Tongue (tissue), 1 donor: ENCODE measurements at regions not wholly inside any gene's neighbourhood (a gene's known extent, or its start where the extent isn't known, plus 50 kb on each side); places are given as distances from the start of the nearest gene placed in this dataset.

ENCODE experiments used
- DNase-seq: peaks from one replicate; pipeline ENCODE4 v3.0.0-alpha.2; 2015

GRCh38 chr12:115700896-115701465 lies 576.5 kb downstream of the MED13L start:
- DNase-seq = no peak

DNA sequence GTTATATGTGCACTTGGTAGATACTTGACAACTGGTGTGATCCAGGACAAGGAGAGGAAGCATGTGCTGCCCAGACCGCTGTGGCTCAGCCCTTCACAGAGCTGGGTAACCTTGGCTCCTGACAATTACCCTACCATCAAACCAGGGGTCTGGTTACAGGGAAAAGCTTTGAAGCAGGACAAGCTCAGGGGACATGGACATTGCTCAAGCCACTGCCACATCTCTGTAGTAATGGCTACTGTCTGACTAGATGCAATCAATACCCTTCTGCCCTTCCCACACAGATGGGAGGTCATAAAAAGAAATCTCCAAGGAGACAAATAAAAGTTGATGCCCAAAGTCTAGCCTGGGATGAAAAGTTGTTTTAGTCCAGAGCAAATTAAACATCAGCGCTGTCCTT lies 577.4 kb downstream of the MED13L start:
- DNase-seq = no peak

GRCh38 chr12:115698257-115698656 lies 579.2 kb downstream of the MED13L start:
- no peak for DNase-seq

- peak; percentile 50 for DNase-seq
Measured at GRCh38 chr12:115697340-115697739, 580.2 kb downstream of the MED13L start.

GRCh38 chr12:115694564-115694963 lies 582.9 kb downstream of the MED13L start:
- no peak for DNase-seq

DNA sequence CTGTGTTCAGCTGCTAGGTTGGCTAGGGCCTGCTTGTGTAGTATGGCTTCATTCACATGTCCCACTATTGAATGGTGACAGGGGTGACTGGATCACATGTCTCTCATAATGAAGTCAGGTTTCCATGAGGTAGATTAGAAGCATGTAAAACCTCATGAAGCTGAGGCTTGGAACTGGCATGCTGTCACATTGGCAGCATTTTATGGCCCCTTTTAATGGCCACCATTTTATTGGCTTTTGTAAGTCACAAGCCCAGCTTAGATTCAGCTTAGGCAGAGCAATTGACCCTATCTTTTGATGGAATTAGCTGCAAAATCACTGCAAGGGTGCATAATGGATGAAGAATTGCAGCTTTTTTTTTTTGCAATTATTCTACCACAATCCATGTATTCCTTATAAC lies 583.5 kb downstream of the MED13L start:
- no peak for DNase-seq

GRCh38 chr12:115691123-115691522 lies 586.4 kb downstream of the MED13L start:
- no peak for DNase-seq

DNA sequence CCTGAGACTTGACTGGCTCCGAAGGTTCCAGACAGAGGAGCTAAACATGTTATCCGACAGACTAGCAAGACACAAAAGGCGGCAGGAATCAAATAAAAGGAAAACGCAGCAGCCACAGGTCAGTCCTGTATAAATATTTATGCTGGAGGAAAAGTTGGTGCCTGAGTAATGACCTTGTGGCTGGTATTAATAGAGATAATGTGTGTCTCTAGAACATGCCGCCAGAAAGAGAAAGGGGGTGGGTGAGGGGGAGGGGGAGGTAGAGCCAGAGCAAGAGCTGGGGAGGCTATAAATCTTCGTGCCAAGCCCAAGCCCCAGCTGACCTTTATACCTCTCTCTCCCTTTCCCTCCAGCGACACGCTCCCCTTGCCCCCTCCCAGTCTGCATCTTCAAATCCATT lies 590.4 kb downstream of the MED13L start:
- no peak for DNase-seq

DNA sequence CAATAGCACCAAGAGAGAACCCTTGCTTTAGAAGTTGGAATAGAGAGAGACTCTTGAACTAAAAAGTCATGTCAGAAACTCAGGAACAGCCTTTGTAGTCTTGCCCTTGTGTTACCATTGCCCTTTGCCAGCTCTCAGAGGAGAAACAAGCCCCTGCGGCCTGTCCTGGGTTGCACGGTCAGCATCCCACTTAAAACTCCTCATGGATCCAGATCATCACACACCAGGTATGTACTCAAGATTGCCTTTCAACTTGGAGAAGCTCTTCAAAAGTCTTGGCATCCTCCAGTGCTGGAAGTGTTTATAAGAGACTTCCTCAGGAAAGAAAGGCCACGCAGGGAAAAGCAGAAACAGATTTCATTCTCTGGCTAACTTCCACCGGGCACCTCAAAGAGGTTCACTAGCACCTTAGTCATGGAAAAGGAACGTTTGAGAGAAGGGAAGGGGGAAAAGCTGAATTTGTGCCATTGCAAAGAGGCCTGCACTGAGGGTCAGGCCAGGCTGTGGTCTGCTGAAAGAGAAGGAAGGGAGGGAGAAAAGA lies 594.2 kb downstream of the MED13L start:
- peak; percentile 37 for DNase-seq

GRCh38 chr12:115680967-115681366 lies 596.5 kb downstream of the MED13L start:
- no peak for DNase-seq

- DNase-seq = no peak
Measured at GRCh38 chr12:115672506-115673080, 604.9 kb downstream of the MED13L start.

DNA sequence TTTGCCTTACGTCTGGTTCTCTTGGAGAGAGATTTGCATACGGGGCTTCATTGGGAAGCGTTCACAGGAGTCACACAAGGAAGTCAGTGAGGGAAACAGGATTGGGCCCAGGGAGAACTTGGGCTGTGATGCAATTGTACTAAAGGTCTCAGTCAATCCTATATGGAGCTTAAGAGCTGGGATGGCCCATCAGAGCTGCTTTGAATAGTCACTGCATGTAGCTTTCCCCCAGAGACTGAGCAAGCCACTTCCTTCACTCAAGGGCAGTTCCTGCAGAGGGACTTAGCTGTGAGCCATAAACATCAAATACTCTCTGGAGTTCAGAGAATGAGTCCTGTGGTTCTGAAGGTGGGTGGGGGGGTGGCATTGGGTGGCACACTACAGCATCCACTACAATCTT lies 605.4 kb downstream of the MED13L start:
- no peak for DNase-seq

- DNase-seq = no peak
Measured at GRCh38 chr12:115670869-115671268, 606.6 kb downstream of the MED13L start.

DNA sequence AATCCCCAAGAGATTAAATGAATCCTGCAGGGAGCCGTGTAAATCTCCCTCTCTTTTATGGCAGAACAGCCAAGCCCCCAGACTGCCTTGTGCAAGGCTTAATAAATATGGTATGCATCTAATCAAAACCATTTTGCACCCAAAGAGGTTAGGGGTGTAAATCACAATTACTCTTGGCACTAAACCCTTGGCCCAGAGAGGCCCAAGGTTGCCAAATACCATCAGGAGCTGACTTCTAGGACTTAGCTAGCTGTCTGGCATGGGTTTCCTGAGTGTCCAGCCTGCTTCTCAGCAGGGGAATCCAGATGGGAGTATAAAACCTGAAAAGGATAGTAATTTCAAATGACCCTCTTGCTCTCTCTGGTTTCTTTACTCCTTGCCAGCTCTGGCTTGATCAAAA lies 610.4 kb downstream of the MED13L start:
- no peak for DNase-seq

DNA sequence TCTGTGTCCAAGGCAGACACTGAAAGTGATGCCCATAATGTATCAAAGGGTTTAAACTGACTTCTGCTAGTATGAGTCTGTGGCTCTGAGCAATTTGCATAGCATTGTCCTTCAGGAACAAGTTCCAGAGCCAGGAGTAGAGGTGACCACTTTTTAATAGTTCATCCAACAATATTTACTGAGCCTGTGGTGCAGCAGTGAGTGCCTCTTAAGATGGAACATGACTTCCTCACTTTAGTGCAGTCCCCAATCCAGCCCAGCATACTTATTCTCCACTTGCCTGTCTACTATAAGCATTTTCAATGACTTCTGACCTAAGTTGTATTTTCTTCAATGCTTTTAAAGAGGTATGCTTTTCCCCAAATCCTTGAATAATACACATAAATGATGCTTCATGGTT lies 611.3 kb downstream of the MED13L start:
- DNase-seq = no peak

- peak; percentile 41 for DNase-seq
Measured at GRCh38 chr12:115661112-115661511, 616.4 kb downstream of the MED13L start.

DNA sequence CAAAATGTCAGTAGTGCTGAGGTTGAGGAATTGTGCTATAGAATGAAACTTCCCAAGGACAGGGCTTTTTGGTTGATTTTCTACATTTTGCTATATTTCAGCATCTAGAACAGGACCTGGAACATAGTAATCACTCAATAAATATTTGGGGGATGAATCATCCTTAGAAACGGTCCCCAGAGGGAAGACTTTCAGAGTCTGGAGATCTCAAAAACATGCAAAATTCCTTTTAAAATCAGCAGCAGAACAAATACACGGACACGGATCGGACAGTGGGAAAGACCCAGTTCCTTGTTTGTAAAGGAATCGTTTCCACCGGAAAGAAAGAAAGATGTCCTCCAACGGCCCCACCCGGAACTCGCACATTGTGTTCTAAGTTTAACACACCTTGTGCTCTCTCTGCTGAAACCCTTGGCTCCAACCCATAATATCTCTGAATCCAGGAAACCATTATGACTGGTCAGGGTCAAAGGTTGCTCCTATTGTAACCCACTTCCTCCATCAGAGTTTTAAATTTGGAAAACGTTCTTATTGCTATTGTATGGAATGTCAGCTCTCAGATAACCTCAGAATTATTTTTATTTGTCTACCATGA lies 617.2 kb downstream of the MED13L start:
- DNase-seq = no peak

DNA sequence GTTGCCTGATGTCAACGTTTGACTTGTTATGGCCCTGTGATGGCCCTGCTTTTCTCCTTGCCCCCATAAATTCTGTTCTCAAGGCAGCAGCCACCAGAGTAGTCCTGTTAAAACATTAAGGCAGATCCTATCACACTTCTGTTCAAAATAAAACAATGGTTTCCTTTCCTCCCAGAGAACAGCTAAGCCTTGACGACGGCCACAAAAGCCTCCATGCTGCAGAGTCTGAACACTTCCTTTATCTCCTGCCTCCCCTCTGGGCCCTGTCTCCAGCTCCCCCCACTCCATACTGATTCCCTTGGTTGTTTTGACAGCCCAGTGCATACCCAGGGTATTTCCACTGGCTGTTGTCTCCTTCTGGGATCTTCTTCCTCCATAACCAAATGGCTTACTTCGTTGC lies 618.1 kb downstream of the MED13L start:
- no peak for DNase-seq

- no peak for DNase-seq
Measured at GRCh38 chr12:115657081-115658013, 620.1 kb downstream of the MED13L start.

- no peak for DNase-seq
Measured at GRCh38 chr12:115650026-115650425, 627.5 kb downstream of the MED13L start.

DNA sequence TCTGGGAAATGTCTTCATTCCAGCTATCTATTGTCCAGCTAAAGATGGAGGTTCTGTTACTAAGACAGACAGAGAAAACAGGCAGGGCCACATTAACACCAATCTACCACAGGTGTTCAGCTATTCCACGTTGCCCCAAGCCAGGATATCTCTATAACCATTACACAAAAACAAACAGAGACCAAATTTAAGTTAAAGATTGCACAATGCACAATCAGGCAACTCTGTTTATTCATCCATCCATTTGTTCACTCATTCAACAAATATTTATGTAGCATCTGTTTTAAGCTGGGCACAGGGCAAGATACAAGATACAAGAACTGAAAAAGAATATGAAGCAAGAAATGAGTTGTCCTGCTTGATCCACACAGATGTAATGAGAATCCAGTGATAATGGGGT lies 629.0 kb downstream of the MED13L start:
- no peak for DNase-seq

DNA sequence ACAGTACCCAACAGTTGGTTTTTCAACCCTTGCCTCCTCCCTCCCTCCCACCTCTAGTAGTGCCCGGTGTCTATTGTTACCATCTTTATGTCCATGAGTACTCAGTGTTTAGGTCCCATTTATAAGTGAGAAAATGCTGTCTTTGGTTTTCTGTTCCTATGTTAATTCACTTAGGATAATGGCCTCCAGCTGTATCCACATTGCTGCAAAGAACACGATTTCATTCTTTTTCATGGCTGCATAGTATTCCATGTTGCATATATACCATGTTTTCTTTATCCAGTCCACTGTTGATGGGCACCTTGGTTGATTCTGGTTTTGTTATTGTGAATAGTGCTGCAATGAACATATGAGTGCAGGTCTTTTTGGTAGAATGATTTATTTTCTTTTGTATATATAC lies 631.3 kb downstream of the MED13L start:
- no peak for DNase-seq

- DNase-seq = no peak
Measured at GRCh38 chr12:115640929-115641328, 636.6 kb downstream of the MED13L start.
